SH-SY5Y (cell line): ENCODE measurements at regions not wholly inside any gene's neighbourhood (a gene's known extent, or its start where the extent isn't known, plus 50 kb on each side); places are given as distances from the start of the nearest gene placed in this dataset.

Experiments used
- GATA2 ChIP-seq: IDR thresholded peaks from 2 replicates; pipeline ENCODE4 v1.6.1; 2011; ENCODE audit warnings: mild to moderate bottlenecking, low read depth, low read length
- GATA3 ChIP-seq: IDR thresholded peaks from 2 replicates; pipeline ENCODE4 v1.6.1; 2011; ENCODE audit warnings: low read depth, mild to moderate bottlenecking, low read length, moderate library complexity

DNA sequence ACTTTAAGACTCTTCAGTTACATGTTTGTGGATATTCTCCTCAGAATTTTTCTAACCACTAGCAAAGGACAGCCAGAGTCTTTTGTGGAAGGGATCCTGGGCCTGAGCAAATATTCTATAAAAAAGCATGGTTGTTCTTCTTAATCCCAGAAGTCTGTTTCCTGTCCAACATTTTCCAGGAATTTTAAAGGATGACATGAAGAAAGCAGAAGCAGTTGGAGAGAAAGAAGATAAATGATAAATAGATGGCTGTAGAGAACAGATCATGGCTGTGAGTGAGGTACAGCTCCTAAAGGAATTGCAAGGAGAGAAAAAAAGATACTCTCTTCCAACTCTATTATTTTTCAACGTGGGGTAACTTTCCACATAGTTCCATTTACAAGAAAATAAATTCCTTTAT, 91.8 kb upstream of the STEAP4 start:
- TF ChIP-seq GATA3 (no peak), GATA2 (no peak)
